ENCODE measurements at regions not wholly inside any gene's neighbourhood (a gene's known extent, or its start where the extent isn't known, plus 50 kb on each side); places are given as distances from the start of the nearest gene placed in this dataset.

- Histone ChIP-seq H3K4me1 (ENCODE audit: control insufficient read depth, insufficient read depth, low read length) (no peaks in the 10 kb centered on the region), H3K36me3 (ENCODE audit: control insufficient read depth, insufficient read depth, low read length) (no peaks in the 10 kb centered on the region), H3K4me3 (ENCODE audit: low read length) (no peak overlapping the region), H3K9me3 (ENCODE audit: control insufficient read depth, insufficient read depth, low read length) (no peaks in the 10 kb centered on the region), H3K27ac (ENCODE audit: low read length) (no peak overlapping the region), H3K27me3 (ENCODE audit: control insufficient read depth, insufficient read depth, low read length) (no peaks in the 10 kb centered on the region)
- Mint-ChIP-seq H3K4me3 (no peak overlapping the region), H3K9me3 (no peaks in the 10 kb centered on the region), H3K36me3 (no peaks in the 10 kb centered on the region), H3K27me3 (ENCODE audit: low read depth in 2 of 2) (no peaks in the 10 kb centered on the region), H3K4me1 (no peaks in the 10 kb centered on the region), H3K27ac (no peak overlapping the region)
- no peak for ATAC-seq
- intact Hi-C loops (cut with micrococcal nuclease): no loop called here
- no peak for DNase-seq
- 73% methylated on average over 8 of the region's 8 CpGs for WGBS (ENCODE audit: insufficient coverage)
- no peak for TF ChIP-seq CTCF (IDR thresholded peaks at IDR 0.05)
Measured at GRCh38 chr9:110101531-110102161, 106.3 kb downstream of the C9orf152 start.

DNA sequence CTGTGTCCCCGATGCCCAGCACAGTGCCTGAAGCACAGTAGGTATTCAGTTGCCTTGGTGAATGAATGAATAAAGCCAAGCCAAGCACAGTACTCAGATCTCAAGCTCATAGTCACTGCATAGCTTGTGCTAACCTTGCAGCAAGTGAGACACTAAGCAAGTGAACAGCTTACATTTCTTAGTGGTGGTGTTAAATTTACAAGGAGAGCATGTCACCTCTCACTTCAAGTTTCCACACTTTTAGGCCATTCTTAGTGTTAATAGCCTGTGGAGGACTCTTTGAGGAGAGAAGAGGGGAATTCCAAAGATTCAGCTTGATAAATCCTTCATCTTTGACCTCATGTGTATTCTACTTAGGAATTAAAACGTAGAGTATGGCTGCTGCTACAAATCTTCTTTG is 104.7 kb downstream of the C9orf152 start:
- no peaks in the 10 kb centered on the region for H3K36me3 ChIP-seq (ENCODE audit: control insufficient read depth, insufficient read depth, low read length)
- no peaks in the 10 kb centered on the region for H3K4me1 ChIP-seq (ENCODE audit: control insufficient read depth, insufficient read depth, low read length)
- no peaks in the 10 kb centered on the region for H3K27me3 Mint-ChIP-seq (ENCODE audit: low read depth in 2 of 2)
- no peaks in the 10 kb centered on the region for H3K4me1 Mint-ChIP-seq
- ATAC-seq (no peak), DNase-seq (no peak)
- no peaks in the 10 kb centered on the region for H3K9me3 ChIP-seq (ENCODE audit: control insufficient read depth, insufficient read depth, low read length)
- H3K27ac ChIP-seq (ENCODE audit: low read length): no peak overlapping the region
- intact Hi-C loops (cut with micrococcal nuclease): no loop called here
- H3K27ac Mint-ChIP-seq: no peak overlapping the region
- H3K36me3 Mint-ChIP-seq: no peaks in the 10 kb centered on the region
- H3K4me3 ChIP-seq (ENCODE audit: low read length): no peak overlapping the region
- TF ChIP-seq CTCF (IDR thresholded peaks at IDR 0.05): no peak
- no peaks in the 10 kb centered on the region for H3K9me3 Mint-ChIP-seq
- no peaks in the 10 kb centered on the region for H3K27me3 ChIP-seq (ENCODE audit: control insufficient read depth, insufficient read depth, low read length)
- H3K4me3 Mint-ChIP-seq: no peak overlapping the region
- 96% methylated on average over 2 of the region's 2 CpGs for WGBS (ENCODE audit: insufficient coverage)

DNA sequence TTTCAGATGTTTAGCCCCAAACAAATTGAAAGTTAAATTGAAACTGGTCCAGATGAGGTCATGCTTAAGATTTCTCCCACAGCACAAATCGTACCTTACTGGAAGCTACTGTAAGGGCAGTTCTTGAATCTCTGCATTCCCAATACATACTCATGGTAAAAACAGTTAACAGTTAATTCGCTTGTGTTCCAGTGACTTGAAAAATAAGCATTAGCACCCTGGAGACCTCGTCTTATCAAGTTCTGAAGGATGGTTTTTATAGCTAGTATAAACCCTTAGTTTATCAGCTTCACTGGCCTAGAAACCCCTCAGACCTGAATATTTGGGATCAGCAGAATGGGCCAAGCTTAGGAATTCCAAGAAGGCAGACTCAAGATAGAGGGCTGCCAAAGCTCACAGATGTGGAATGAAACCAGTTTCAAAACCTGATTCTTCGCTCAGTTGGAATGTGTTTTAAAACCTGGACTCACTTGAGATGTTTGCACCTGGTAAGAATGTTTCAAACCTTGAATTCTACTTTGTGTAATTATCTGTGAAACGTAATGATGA is 103.6 kb downstream of the C9orf152 start:
- Mint-ChIP-seq H3K27ac (no peak overlapping the region), H3K36me3 (no peaks in the 10 kb centered on the region), H3K4me1 (no peaks in the 10 kb centered on the region), H3K9me3 (no peaks in the 10 kb centered on the region), H3K4me3 (no peak overlapping the region), H3K27me3 (ENCODE audit: low read depth in 2 of 2) (no peaks in the 10 kb centered on the region)
- no peak for ATAC-seq
- DNase-seq: no peak
- intact Hi-C loops (cut with micrococcal nuclease): no loop called here
- Histone ChIP-seq H3K27ac (ENCODE audit: low read length) (no peak overlapping the region), H3K9me3 (ENCODE audit: control insufficient read depth, insufficient read depth, low read length) (no peaks in the 10 kb centered on the region), H3K36me3 (ENCODE audit: control insufficient read depth, insufficient read depth, low read length) (no peaks in the 10 kb centered on the region), H3K27me3 (ENCODE audit: control insufficient read depth, insufficient read depth, low read length) (no peaks in the 10 kb centered on the region), H3K4me3 (ENCODE audit: low read length) (no peak overlapping the region), H3K4me1 (ENCODE audit: control insufficient read depth, insufficient read depth, low read length) (peaks cover under 1% of the 10 kb centered on the region)
- TF ChIP-seq CTCF (IDR thresholded peaks at IDR 0.05): no peak
- 80% methylated on average over 5 of the region's 5 CpGs for WGBS (ENCODE audit: insufficient coverage)

DNA sequence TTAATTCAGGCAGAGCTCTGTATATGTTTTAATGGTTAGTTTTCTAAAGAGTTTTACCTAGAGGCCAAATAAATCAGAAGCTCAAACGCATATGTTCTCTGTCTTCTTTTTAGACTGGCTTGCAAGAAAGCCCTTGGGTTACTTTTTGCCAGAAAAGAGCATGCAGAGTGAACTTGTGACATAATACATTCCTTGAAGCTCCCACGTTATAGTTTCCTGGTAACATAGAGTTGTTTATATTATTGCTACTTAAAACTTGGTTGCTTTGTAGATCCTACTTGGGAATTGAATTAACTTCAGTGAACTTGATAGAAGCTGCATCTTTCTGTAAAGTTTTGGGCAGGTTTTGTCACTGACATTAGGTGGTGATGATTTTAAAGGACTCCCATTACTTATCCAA is 102.9 kb downstream of the C9orf152 start:
- no peak overlapping the region for H3K4me3 ChIP-seq (ENCODE audit: low read length)
- peaks cover 5% of the 10 kb centered on the region for H3K4me1 ChIP-seq (ENCODE audit: control insufficient read depth, insufficient read depth, low read length)
- no peaks in the 10 kb centered on the region for H3K36me3 Mint-ChIP-seq
- H3K4me1 Mint-ChIP-seq: no peaks in the 10 kb centered on the region
- no peak overlapping the region for H3K27ac Mint-ChIP-seq
- H3K27me3 Mint-ChIP-seq (ENCODE audit: low read depth in 2 of 2): no peaks in the 10 kb centered on the region
- no peaks in the 10 kb centered on the region for H3K9me3 ChIP-seq (ENCODE audit: control insufficient read depth, insufficient read depth, low read length)
- TF ChIP-seq CTCF (IDR thresholded peaks at IDR 0.05): no peak
- H3K36me3 ChIP-seq (ENCODE audit: control insufficient read depth, insufficient read depth, low read length): no peaks in the 10 kb centered on the region
- intact Hi-C loops (cut with micrococcal nuclease): no loop called here
- no peak overlapping the region for H3K27ac ChIP-seq (ENCODE audit: low read length)
- no peak for DNase-seq
- H3K4me3 Mint-ChIP-seq: no peak overlapping the region
- no peak for ATAC-seq
- H3K9me3 Mint-ChIP-seq: no peaks in the 10 kb centered on the region
- 93% methylated on average over 2 of the region's 2 CpGs for WGBS (ENCODE audit: insufficient coverage)
- no peaks in the 10 kb centered on the region for H3K27me3 ChIP-seq (ENCODE audit: control insufficient read depth, insufficient read depth, low read length)
